ENCODE measurements at regions not wholly inside any gene's neighbourhood (a gene's known extent, or its start where the extent isn't known, plus 50 kb on each side); places are given as distances from the start of the nearest gene placed in this dataset.

GRCh38 chr12:11556682-11557081 is 92.8 kb upstream of the ETV6 start:
- POLR2A ChIA-PET: no interaction called here
- 19% methylated on average over 6 of the region's 6 CpGs for WGBS (ENCODE audit: insufficient coverage, low coverage, missing lambda C conversion rate)
- no peaks in the 10 kb centered on the region for H4K20me1 ChIP-seq (replicated peaks; ENCODE audit: control insufficient read depth, insufficient read depth, low read length)
- CTCF ChIA-PET (ENCODE audit: low intra/inter-chr PET ratio): no interaction called here
- no peak for FAIRE-seq
- H3K9me1 ChIP-seq (ENCODE audit: control insufficient read depth, insufficient read depth, low read length): no peaks in the 10 kb centered on the region
- TF ChIP-seq BHLHE40 (IDR thresholded peaks at IDR 0.05; ENCODE audit: low read length) (no peak), ZHX1 (conservative IDR thresholded peaks at IDR 0.05; ENCODE audit: low read length) (no peak), JUN (IDR thresholded peaks at IDR 0.05; ENCODE audit: borderline replicate concordance, low read depth, low read length) (no peak), JUN (CRISPR knock-in tag; IDR thresholded peaks at IDR 0.05; ENCODE audit: borderline replicate concordance) (no peak), DIDO1 (tag; IDR thresholded peaks at IDR 0.05; ENCODE audit: low read depth) (no peak), ZC3H11A (IDR thresholded peaks at IDR 0.05; ENCODE audit: low read depth, low read length) (no peak), KHSRP (IDR thresholded peaks at IDR 0.05) (no peak), SNRNP70 (optimal IDR thresholded peaks at IDR 0.05; ENCODE audit: low read depth, low read length) (no peak)
- TF ChIP-seq, protein P1, sequence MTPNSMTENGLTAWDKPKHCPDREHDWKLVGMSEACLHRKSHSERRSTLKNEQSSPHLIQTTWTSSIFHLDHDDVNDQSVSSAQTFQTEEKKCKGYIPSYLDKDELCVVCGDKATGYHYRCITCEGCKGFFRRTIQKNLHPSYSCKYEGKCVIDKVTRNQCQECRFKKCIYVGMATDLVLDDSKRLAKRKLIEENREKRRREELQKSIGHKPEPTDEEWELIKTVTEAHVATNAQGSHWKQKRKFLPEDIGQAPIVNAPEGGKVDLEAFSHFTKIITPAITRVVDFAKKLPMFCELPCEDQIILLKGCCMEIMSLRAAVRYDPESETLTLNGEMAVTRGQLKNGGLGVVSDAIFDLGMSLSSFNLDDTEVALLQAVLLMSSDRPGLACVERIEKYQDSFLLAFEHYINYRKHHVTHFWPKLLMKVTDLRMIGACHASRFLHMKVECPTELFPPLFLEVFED (CRISPR knock-in tag; conservative IDR thresholded peaks at IDR 0.05): no peak
- H3K36me3 ChIP-seq (ENCODE audit: control insufficient read depth, insufficient read depth, low read length): no peaks in the 10 kb centered on the region
- no peak overlapping the region for H3K9ac ChIP-seq (ENCODE audit: insufficient read depth in 1 of 2, low read depth in 2 of 2, low read length in 2 of 2)
- H3K27me3 ChIP-seq (ENCODE audit: control insufficient read depth in 2 of 2, insufficient read depth in 2 of 2, low read length in 2 of 2): peaks cover 0 to 3% of the 10 kb centered on the region in 2 experiments; a peak in 2 of 5 replicates
- H3K4me1 ChIP-seq (replicated peaks in 1 of 2; ENCODE audit: control insufficient read depth in 2 of 2, insufficient read depth in 2 of 2, low read length in 2 of 2): no peaks in the 10 kb centered on the region
- DNase-seq (ENCODE audit: extremely low read depth in 1 of 4, low spot score in 3 of 4): no peak
- no peaks in the 10 kb centered on the region for H3K9me3 ChIP-seq (replicated peaks; ENCODE audit: control insufficient read depth, insufficient read depth, low read depth, low read length)
- ATAC-seq: no peak
- H3K4me3 ChIP-seq: no peak overlapping the region
- BruUV-seq (replicated peaks): no TSS peak
- no peak overlapping the region for H3K4me2 ChIP-seq (ENCODE audit: insufficient read depth, low read length)
- intact Hi-C loops (cut with micrococcal nuclease): loop anchor here (10.0 kb wide), 1 partner anchor 478 kb away; no protein-coding TSS in a partner anchor
- H2AFZ ChIP-seq (ENCODE audit: low read depth, low read length): no peak overlapping the region
- H3K27ac ChIP-seq (ENCODE audit: extremely low read depth, low read depth, low read length): no peak overlapping the region
- in situ Hi-C loops (cut with MboI): loop anchor here (25.0 kb wide), 2 partner anchors 781 to 1156 kb away; partner anchors contain the start of gene CDKN1B
- no peaks in the 10 kb centered on the region for H3K79me2 ChIP-seq (ENCODE audit: control insufficient read depth, insufficient read depth, low read length)

Measured in K562 (cell line).